Left renal cortex interstitium (tissue), 4 donors: ENCODE measurements at regions not wholly inside any gene's neighbourhood (a gene's known extent, or its start where the extent isn't known, plus 50 kb on each side); places are given as distances from the start of the nearest gene placed in this dataset.

Experiments used
- DNase-seq, 4 donors: peaks; one replicate each; pipeline ENCODE4 v3.0.0-alpha.2; 2013; ENCODE audit warnings: low read depth in 4 of 4, low spot score in 2 of 4, missing footprints in 1 of 4

DNA sequence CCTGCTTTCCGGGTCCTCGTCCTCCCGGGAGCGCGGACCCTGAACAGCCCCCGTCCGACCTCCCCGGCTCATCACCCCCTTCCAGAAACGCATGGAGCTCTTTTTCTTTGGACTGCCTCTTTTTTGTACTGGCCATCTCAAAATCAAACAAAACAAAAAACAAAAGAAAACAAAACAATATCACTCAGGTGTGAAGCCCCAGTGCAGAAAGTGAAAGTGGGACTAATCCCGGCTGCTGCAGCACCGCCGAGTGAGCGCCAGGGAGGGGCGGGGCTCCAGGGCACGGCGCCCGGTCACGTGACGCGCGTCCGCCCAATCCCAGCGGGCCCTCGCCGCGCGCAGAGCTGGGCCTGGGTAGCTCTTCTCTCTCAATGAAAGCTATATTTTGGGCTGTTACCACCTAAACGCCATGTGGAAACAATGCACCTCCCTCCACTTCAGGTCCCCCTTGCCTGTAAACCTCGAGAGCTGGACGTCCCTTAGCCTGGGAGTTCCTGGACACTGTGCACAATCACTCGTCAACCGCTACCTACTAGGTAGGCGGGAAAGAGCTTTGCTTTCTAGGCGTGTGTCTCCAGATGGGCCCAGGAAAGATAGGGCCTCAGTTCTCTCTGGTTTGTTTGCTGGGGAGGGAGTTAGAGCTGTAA is 93.7 kb upstream of the PRDM1 start:
- peak in 2 of 4 donors; percentile 78 to 84 for DNase-seq

GRCh38 chr6:105991561-105992314 is 94.4 kb upstream of the PRDM1 start:
- DNase-seq: peak in 1 of 4 donors; percentile 23

GRCh38 chr6:105990151-105990550 is 96.0 kb upstream of the PRDM1 start:
- DNase-seq: no peak

GRCh38 chr6:105988812-105989577 is 97.1 kb upstream of the PRDM1 start:
- DNase-seq: no peak

DNA sequence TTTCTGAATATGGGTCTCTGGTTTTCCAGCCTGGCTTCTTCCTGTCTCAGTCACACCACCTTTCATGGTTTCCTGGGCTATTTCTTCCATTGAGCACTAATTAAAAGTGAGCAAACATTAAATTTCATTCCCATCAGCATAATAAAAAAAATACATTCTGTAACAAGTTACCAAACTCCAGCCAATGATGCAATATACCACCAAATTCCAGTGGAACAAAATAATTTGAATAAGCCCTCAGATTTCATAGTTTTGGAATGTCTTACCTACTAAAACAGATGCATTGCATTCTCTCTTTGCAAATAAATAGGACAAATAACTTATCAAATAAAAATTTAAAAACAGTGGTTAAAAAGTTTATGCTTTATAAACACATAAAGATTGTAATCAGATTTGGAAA is 97.8 kb upstream of the PRDM1 start:
- no peak for DNase-seq

GRCh38 chr6:105987516-105987915 is 98.6 kb upstream of the PRDM1 start:
- no peak for DNase-seq

- DNase-seq: no peak
Observed at GRCh38 chr6:105986998-105987397, 99.1 kb upstream of the PRDM1 start.

DNA sequence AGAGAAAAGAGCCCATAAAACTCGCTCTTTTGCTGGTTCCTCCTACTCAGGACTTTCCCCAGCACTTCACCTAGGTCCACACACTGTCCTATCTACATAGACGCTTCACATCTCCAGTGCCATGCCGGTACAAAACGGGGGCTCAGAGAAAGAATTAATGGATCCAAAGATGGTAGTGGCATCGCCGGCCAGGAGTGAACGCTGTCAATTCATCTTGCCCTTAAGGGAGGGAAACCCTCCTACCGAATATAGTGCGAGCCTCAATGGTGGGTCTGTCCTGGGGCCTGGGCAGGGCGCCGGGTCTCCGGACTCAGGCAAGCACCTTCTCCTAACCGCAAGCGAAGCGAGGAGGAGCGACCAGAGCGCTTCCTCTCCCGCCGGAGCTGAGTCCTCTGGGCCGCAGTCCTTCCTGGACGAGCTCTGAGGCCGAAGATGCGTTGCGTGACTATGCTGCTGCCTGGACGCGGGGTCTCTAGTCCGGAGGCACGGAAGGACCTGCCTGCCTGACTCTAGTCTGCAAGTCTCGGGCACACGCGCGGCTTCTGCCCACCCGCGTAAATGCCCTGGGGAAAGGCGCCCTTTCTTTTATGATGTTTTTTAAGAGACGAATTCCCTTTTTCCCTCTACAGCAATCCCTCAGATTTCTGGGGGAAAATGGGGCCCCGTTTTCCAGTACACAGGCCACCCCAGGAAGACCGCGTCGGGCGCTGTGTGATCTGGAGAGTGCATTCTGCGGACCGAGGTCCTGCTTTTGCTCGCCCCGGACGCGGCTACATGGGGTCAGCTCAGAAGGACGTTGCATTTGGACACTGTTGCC is 100.1 kb upstream of the PRDM1 start:
- no peak for DNase-seq

GRCh38 chr6:105985098-105985815 is 100.9 kb upstream of the PRDM1 start:
- DNase-seq: no peak

GRCh38 chr6:105983763-105984162 is 102.4 kb upstream of the PRDM1 start:
- no peak for DNase-seq

- no peak for DNase-seq
Observed at GRCh38 chr6:105982761-105983540, 103.2 kb upstream of the PRDM1 start.

- DNase-seq: no peak
Observed at GRCh38 chr6:105981888-105982358, 104.2 kb upstream of the PRDM1 start.

DNA sequence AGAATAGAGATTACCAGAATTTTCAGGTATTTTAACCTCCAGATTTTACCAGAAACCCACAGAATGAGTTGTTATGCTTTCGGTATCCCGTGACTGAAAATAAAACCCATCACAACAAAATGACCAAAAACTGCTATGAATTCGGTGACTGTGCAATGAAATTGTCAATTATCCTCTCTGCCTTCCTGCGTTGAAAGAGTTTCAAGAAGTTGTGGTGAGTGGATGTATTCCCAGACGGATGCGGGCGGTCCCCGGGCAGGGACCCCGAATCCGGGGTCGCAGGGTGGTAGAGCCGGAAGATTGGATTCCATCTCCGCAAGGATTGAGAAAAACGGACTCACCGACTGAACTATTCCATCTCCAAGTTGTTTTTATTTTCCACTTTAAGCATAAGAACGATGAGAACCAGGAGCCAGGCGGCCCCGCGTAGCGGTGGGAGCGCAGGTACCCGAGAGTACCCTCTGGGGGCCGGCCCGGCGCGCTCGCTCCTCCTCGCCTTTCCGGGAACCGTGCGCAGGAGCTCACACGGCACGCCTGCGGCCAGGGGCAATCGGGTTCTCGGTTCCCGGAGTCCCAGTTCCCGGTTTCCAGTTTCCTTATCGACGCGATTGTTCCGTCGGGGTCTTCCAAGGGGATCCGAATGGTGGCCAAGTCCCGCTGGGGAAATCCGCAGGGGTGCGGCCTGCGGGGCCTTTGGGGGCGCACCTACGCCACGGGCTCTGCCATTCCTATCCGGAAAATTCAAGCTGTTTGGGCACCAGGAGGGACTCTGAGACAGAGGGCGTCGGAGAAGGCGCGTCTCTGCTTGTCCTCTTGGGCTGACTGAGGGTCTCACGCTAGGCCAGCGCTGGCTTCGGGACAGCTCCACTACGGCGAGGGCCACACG is 104.9 kb upstream of the PRDM1 start:
- DNase-seq: no peak

DNA sequence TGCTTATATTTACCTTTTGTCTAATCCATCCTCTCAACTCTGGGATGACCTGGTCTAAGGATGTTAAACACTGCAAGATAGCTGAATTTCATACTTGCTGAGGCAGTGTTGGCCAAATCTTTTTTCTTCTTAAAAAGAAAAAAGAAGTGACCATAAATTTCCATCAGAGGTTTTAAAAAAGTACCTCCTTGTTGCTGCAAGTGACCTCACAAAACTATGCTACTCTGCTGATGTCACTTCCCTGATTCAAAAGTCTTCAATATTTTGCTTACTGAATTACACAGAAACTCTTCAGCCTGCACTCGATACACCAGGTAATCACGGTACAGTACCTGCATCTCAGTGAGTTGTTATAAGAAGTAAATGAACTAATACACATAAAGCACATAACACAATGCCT is 107.2 kb upstream of the PRDM1 start:
- DNase-seq: no peak

- no peak for DNase-seq
Observed at GRCh38 chr6:105977934-105978504, 108.1 kb upstream of the PRDM1 start.

DNA sequence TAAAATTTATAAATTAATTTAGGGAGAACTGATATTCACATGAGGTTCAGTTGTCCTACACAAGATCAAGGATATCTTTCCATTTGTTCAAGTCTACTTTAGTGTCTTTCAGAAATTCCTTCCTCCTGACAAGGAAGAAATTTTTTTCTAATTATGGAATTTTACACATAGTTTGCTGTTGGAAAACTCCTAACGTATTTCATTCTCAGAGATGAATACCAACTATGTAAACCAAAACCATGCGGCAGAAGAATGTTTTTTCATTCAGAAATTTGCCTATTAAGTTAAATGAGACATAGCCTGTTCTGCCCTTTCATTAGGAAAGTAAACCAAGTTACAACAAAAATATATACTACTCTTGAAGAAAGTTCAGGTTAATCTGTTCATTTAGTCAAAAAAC is 111.2 kb upstream of the PRDM1 start:
- DNase-seq: no peak

- no peak for DNase-seq
Observed at GRCh38 chr6:105972440-105972839, 113.7 kb upstream of the PRDM1 start.
